Ectodermal cell (in vitro differentiated cells): ENCODE measurements at regions not wholly inside any gene's neighbourhood (a gene's known extent, or its start where the extent isn't known, plus 50 kb on each side); places are given as distances from the start of the nearest gene placed in this dataset.

Source experiments
- H3K27ac ChIP-seq: 2 replicates; pipeline ENCODE4 v1.7.0; 2013; ENCODE audit warnings: mild to moderate bottlenecking, low read depth, low read length; ENCODE audit not compliant: insufficient read depth, poor library complexity, severe bottlenecking
- H3K27me3 ChIP-seq: 2 replicates; pipeline ENCODE4 v1.7.0; 2013; ENCODE audit warnings: mild to moderate bottlenecking, low read length; ENCODE audit not compliant: insufficient read depth, control insufficient read depth, poor library complexity, severe bottlenecking
- H3K36me3 ChIP-seq: one replicate; pipeline ENCODE4 v1.7.0; 2013; ENCODE audit warnings: low read length; ENCODE audit not compliant: control insufficient read depth, insufficient read depth
- H3K4me1 ChIP-seq: one replicate; pipeline ENCODE4 v1.7.0; 2013; ENCODE audit warnings: low read length; ENCODE audit not compliant: control insufficient read depth, insufficient read depth
- H3K4me3 ChIP-seq: 2 replicates; pipeline ENCODE4 v1.7.0; 2013; ENCODE audit warnings: low read depth, low read length, control low read depth; ENCODE audit not compliant: insufficient read depth
- H3K9me3 ChIP-seq: 2 replicates; pipeline ENCODE4 v1.7.0; 2013; ENCODE audit warnings: mild to moderate bottlenecking, low read length, moderate library complexity; ENCODE audit not compliant: control insufficient read depth
- WGBS, 2 experiments: methylation state at CpG; one replicate each; pipeline ENCODE4 v1.1.7; 2013; ENCODE audit warnings: missing lambda C conversion rate in 2 of 2; 5-methylcytosine and 5-hydroxymethylcytosine counted together

- Histone ChIP-seq H3K36me3 (no peaks in the 10 kb centered on the region), H3K4me1 (no peaks in the 10 kb centered on the region)
- 68 to 71% methylated on average over 2 of the region's 2 CpGs for WGBS, 2 experiments
Measured at GRCh38 chr1:219732814-219733491, 120.0 kb upstream of the ZC3H11B start.

GRCh38 chr1:219731771-219732170 lies 118.9 kb upstream of the ZC3H11B start:
- no peaks in the 10 kb centered on the region for H3K36me3 ChIP-seq
- WGBS, 2 experiments: 92 to 96% methylated on average over 2 of the region's 2 CpGs
- no peak overlapping the region for H3K27ac ChIP-seq
- H3K4me3 ChIP-seq: no peak overlapping the region
- no peaks in the 10 kb centered on the region for H3K9me3 ChIP-seq
- H3K27me3 ChIP-seq: no peaks in the 10 kb centered on the region
- H3K4me1 ChIP-seq: no peaks in the 10 kb centered on the region

More at GRCh38 chr1:219732814-219733491, 120.0 kb upstream of the ZC3H11B start:
- Histone ChIP-seq H3K9me3 (no peaks in the 10 kb centered on the region), H3K27me3 (no peaks in the 10 kb centered on the region), H3K4me3 (no peak overlapping the region), H3K27ac (no peak overlapping the region)

GRCh38 chr1:219726480-219727272 lies 113.8 kb upstream of the ZC3H11B start:
- no CpG with 5 or more reads among the region's 1 CpG for WGBS, 2 experiments
- H3K36me3 ChIP-seq: no peaks in the 10 kb centered on the region

GRCh38 chr1:219724440-219724839 lies 111.5 kb upstream of the ZC3H11B start:
- Histone ChIP-seq H3K4me1 (no peaks in the 10 kb centered on the region), H3K36me3 (no peaks in the 10 kb centered on the region), H3K4me3 (no peak overlapping the region), H3K9me3 (no peaks in the 10 kb centered on the region), H3K27me3 (no peaks in the 10 kb centered on the region), H3K27ac (no peak overlapping the region)
- WGBS, 2 experiments: 77 to 78% methylated on average over 5 of the region's 5 CpGs

More at GRCh38 chr1:219726480-219727272, 113.8 kb upstream of the ZC3H11B start:
- Histone ChIP-seq H3K27me3 (no peaks in the 10 kb centered on the region), H3K27ac (no peak overlapping the region), H3K4me1 (no peaks in the 10 kb centered on the region), H3K9me3 (no peaks in the 10 kb centered on the region), H3K4me3 (no peak overlapping the region)

GRCh38 chr1:219717536-219717935 lies 104.6 kb upstream of the ZC3H11B start:
- no peaks in the 10 kb centered on the region for H3K27me3 ChIP-seq
- H3K36me3 ChIP-seq: no peaks in the 10 kb centered on the region
- H3K4me1 ChIP-seq: no peaks in the 10 kb centered on the region
- 95 to 97% methylated on average over 5 of the region's 5 CpGs for WGBS, 2 experiments
- no peaks in the 10 kb centered on the region for H3K9me3 ChIP-seq
- H3K27ac ChIP-seq: no peak overlapping the region
- H3K4me3 ChIP-seq: no peak overlapping the region

GRCh38 chr1:219716611-219717114 lies 103.8 kb upstream of the ZC3H11B start:
- Histone ChIP-seq H3K36me3 (no peaks in the 10 kb centered on the region), H3K9me3 (no peaks in the 10 kb centered on the region), H3K27me3 (no peaks in the 10 kb centered on the region), H3K27ac (no peak overlapping the region), H3K4me1 (no peaks in the 10 kb centered on the region), H3K4me3 (no peak overlapping the region)
- 88 to 94% methylated on average over 2 of the region's 3 CpGs for WGBS, 2 experiments

- Histone ChIP-seq H3K27ac (no peak overlapping the region), H3K36me3 (no peaks in the 10 kb centered on the region), H3K4me1 (no peaks in the 10 kb centered on the region), H3K9me3 (no peaks in the 10 kb centered on the region), H3K4me3 (no peak overlapping the region), H3K27me3 (no peaks in the 10 kb centered on the region)
- WGBS, 2 experiments: 84 to 87% methylated on average over 4 of the region's 4 CpGs
Measured at GRCh38 chr1:219713981-219714381, 101.1 kb upstream of the ZC3H11B start.

GRCh38 chr1:219712506-219712905 lies 99.6 kb upstream of the ZC3H11B start:
- H3K4me1 ChIP-seq: no peaks in the 10 kb centered on the region
- 85 to 95% methylated on average over 3 to 4 of the region's 4 CpGs for WGBS, 2 experiments
- no peak overlapping the region for H3K27ac ChIP-seq
- H3K36me3 ChIP-seq: no peaks in the 10 kb centered on the region
- no peaks in the 10 kb centered on the region for H3K9me3 ChIP-seq
- no peaks in the 10 kb centered on the region for H3K27me3 ChIP-seq
- no peak overlapping the region for H3K4me3 ChIP-seq

GRCh38 chr1:219710529-219711194 lies 97.8 kb upstream of the ZC3H11B start:
- 95 to 97% methylated on average over 5 to 6 of the region's 6 CpGs for WGBS, 2 experiments
- H3K27ac ChIP-seq: no peak overlapping the region
- no peaks in the 10 kb centered on the region for H3K9me3 ChIP-seq
- H3K4me1 ChIP-seq: no peaks in the 10 kb centered on the region
- H3K36me3 ChIP-seq: no peaks in the 10 kb centered on the region
- H3K4me3 ChIP-seq: no peak overlapping the region
- H3K27me3 ChIP-seq: no peaks in the 10 kb centered on the region
